ENCODE measurements at regions not wholly inside any gene's neighbourhood (a gene's known extent, or its start where the extent isn't known, plus 50 kb on each side); places are given as distances from the start of the nearest gene placed in this dataset.

- TF ChIP-seq, protein P1, sequence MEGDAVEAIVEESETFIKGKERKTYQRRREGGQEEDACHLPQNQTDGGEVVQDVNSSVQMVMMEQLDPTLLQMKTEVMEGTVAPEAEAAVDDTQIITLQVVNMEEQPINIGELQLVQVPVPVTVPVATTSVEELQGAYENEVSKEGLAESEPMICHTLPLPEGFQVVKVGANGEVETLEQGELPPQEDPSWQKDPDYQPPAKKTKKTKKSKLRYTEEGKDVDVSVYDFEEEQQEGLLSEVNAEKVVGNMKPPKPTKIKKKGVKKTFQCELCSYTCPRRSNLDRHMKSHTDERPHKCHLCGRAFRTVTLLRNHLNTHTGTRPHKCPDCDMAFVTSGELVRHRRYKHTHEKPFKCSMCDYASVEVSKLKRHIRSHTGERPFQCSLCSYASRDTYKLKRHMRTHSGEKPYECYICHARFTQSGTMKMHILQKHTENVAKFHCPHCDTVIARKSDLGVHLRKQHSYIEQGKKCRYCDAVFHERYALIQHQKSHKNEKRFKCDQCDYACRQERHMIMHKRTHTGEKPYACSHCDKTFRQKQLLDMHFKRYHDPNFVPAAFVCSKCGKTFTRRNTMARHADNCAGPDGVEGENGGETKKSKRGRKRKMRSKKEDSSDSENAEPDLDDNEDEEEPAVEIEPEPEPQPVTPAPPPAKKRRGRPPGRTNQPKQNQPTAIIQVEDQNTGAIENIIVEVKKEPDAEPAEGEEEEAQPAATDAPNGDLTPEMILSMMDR (conservative IDR thresholded peaks at IDR 0.05), result no peak
- TF ChIP-seq EZH2 (IDR thresholded peaks at IDR 0.05; ENCODE audit: low read depth), result no peak
Measured at GRCh38 chr12:91777268-91777992, 368.2 kb downstream of the BTG1 start.

Measured in PC-9 (cell line).